ENCODE measurements at regions not wholly inside any gene's neighbourhood (a gene's known extent, or its start where the extent isn't known, plus 50 kb on each side); places are given as distances from the start of the nearest gene placed in this dataset.
"Not testable (repeated sequence)": the region's sequence is repeated elsewhere in the genome, so short reads cannot be mapped to it uniquely, and the experiment has no call there.

GRCh38 chr14:28629328-28630004 is 137.1 kb upstream of the FOXG1 start:
- Histone ChIP-seq H3K27ac (no peak overlapping the region), H3K4me1 (no peaks in the 10 kb centered on the region), H3K9ac (no peak overlapping the region), H3K9me3 (ENCODE audit: control insufficient read depth, low read length) (no peaks in the 10 kb centered on the region), H2AFZ (no peak overlapping the region), H3K36me3 (ENCODE audit: control insufficient read depth, insufficient read depth, low read length) (no peaks in the 10 kb centered on the region), H3K4me2 (ENCODE audit: low read length) (no peak overlapping the region), H3K27me3 (ENCODE audit: control insufficient read depth, insufficient read depth, low read length) (no peaks in the 10 kb centered on the region), H3K4me3 (ENCODE audit: low read depth, low read length) (no peak overlapping the region), H3K79me2 (no peaks in the 10 kb centered on the region)
- no peak for TF ChIP-seq CTCF (IDR thresholded peaks at IDR 0.05)

- Histone ChIP-seq H3K79me2 (no peaks in the 10 kb centered on the region), H3K4me2 (ENCODE audit: low read length) (no peak overlapping the region), H3K4me1 (no peaks in the 10 kb centered on the region)
Observed at GRCh38 chr14:28630100-28630499, 136.5 kb upstream of the FOXG1 start.

DNA sequence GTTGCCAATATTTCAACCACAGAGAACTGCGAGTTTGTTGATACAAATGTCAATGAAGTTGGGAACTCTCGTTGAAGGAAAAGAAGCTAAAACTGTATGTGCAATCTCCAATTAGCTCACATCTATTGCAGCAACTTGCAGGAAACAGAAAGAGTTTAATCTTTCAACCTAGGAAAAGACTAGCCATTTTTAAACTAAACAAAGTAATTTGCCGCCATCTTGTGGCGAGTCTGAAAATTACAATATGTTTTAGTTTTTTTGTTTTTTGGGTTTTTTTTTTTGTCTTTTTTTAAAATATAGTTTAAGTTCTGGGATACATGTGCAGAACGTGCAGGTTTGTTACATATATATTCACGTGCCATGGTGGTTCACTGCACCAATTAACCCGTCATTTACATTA is 131.2 kb upstream of the FOXG1 start:
- H3K27me3 ChIP-seq (ENCODE audit: control insufficient read depth, insufficient read depth, low read length) = no peaks in the 10 kb centered on the region
- H3K27ac ChIP-seq = no peak overlapping the region
- H3K9ac ChIP-seq = no peak overlapping the region
- H2AFZ ChIP-seq = no peak overlapping the region
- H3K9me3 ChIP-seq (ENCODE audit: control insufficient read depth, low read length) = no peaks in the 10 kb centered on the region
- no peaks in the 10 kb centered on the region for H3K36me3 ChIP-seq (ENCODE audit: control insufficient read depth, insufficient read depth, low read length)
- TF ChIP-seq CTCF (IDR thresholded peaks at IDR 0.05) = peak; percentile 39
- no peak overlapping the region for H3K4me3 ChIP-seq (ENCODE audit: low read depth, low read length)
- no peaks in the 10 kb centered on the region for H3K4me1 ChIP-seq
- no peaks in the 10 kb centered on the region for H3K79me2 ChIP-seq
- no peak overlapping the region for H3K4me2 ChIP-seq (ENCODE audit: low read length)

More at GRCh38 chr14:28630100-28630499, 136.5 kb upstream of the FOXG1 start:
- no peaks in the 10 kb centered on the region for H3K9me3 ChIP-seq (ENCODE audit: control insufficient read depth, low read length)
- no peak for TF ChIP-seq CTCF (IDR thresholded peaks at IDR 0.05)
- no peak overlapping the region for H3K27ac ChIP-seq
- no peak overlapping the region for H3K4me3 ChIP-seq (ENCODE audit: low read depth, low read length)
- no peaks in the 10 kb centered on the region for H3K36me3 ChIP-seq (ENCODE audit: control insufficient read depth, insufficient read depth, low read length)
- no peak overlapping the region for H3K9ac ChIP-seq
- no peaks in the 10 kb centered on the region for H3K27me3 ChIP-seq (ENCODE audit: control insufficient read depth, insufficient read depth, low read length)
- H2AFZ ChIP-seq = no peak overlapping the region

DNA sequence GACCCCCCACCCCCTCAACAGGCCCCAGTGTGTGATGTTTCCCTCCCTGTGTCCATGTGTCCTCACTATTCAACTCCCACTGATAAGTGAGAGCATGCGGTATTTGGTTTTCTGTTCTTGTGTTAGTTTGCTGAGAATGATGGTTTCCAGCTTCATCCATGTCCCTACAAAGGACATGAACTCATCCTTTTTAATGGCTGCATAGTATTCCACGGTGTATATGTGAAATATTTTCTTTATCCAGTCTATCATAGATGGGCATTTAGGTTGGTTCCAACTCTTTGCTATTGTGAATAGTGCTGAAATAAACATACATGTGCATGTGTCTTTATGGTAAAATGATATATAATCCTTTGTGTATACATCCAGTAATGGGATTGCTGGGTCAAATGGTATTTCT is 130.8 kb upstream of the FOXG1 start:
- H3K9ac ChIP-seq; H3K4me1 ChIP-seq; H3K4me2 ChIP-seq (ENCODE audit: low read length); H3K36me3 ChIP-seq (ENCODE audit: control insufficient read depth, insufficient read depth, low read length); H3K4me3 ChIP-seq (ENCODE audit: low read depth, low read length); H3K79me2 ChIP-seq; H3K9me3 ChIP-seq (ENCODE audit: control insufficient read depth, low read length); H2AFZ ChIP-seq; H3K27ac ChIP-seq; H3K27me3 ChIP-seq (ENCODE audit: control insufficient read depth, insufficient read depth, low read length): not testable (repeated sequence)

DNA sequence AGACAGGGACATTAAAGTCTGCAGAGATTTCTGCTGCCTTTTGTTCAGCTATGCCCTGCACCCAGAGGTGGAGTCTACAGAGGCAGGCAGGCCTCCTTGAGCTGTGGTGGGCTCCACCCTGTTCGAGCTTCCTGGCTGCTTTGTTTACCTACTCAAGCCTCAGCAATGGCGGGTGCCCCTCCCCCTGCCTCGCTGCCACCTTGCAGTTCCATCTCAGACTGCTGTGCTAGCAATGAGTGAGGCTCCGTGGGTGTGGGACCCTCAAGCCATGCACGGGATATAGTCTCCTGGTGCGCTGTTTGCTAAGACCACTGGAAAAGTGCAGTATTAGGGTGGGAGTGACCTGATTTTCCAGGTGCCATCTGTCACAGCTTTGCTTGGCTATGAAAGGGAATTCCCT is 125.4 kb upstream of the FOXG1 start:
- H3K4me3 ChIP-seq (ENCODE audit: low read depth, low read length); H3K27ac ChIP-seq; H3K36me3 ChIP-seq (ENCODE audit: control insufficient read depth, insufficient read depth, low read length); H2AFZ ChIP-seq; H3K27me3 ChIP-seq (ENCODE audit: control insufficient read depth, insufficient read depth, low read length); H3K79me2 ChIP-seq; H3K9me3 ChIP-seq (ENCODE audit: control insufficient read depth, low read length); H3K4me1 ChIP-seq; H3K4me2 ChIP-seq (ENCODE audit: low read length); H3K9ac ChIP-seq: not testable (repeated sequence)

- Histone ChIP-seq H3K79me2 (no peaks in the 10 kb centered on the region), H3K36me3 (ENCODE audit: control insufficient read depth, insufficient read depth, low read length) (no peaks in the 10 kb centered on the region), H3K9ac (no peak overlapping the region), H3K4me1 (no peaks in the 10 kb centered on the region), H3K27ac (no peak overlapping the region), H2AFZ (no peak overlapping the region), H3K9me3 (ENCODE audit: control insufficient read depth, low read length) (no peaks in the 10 kb centered on the region), H3K4me2 (ENCODE audit: low read length) (no peak overlapping the region), H3K27me3 (ENCODE audit: control insufficient read depth, insufficient read depth, low read length) (no peaks in the 10 kb centered on the region), H3K4me3 (ENCODE audit: low read depth, low read length) (no peak overlapping the region)
- no peak for TF ChIP-seq CTCF (IDR thresholded peaks at IDR 0.05)
Observed at GRCh38 chr14:28651148-28651547, 115.4 kb upstream of the FOXG1 start.

Measured in parathyroid adenoma (tissue), 2 donors.